Activated naive CD4-positive, alpha-beta T cell treated with anti-CD3 and anti-CD28 coated beads for 36 hours (primary cell): ENCODE measurements at regions not wholly inside any gene's neighbourhood (a gene's known extent, or its start where the extent isn't known, plus 50 kb on each side); places are given as distances from the start of the nearest gene placed in this dataset.

Source experiments
- CTCF ChIA-PET: fragments of 350-600 bp; sonication (Branson Sonifier 250); formaldehyde crosslinking; loops from one replicate; lab custom pipeline; 2021; ENCODE audit warnings: antibody characterized with exemption; lab: Charles Lee
- DNase-seq: peaks from one replicate; pipeline ENCODE4 v3.0.0-alpha.2; 2020
- H3K27ac Mint-ChIP-seq: one replicate; pipeline ENCODE4 v1.8.0; 2021; ENCODE audit warnings: mild to moderate bottlenecking, mixed read lengths
- H3K27me3 Mint-ChIP-seq: one replicate; pipeline ENCODE4 v1.8.0; 2021; ENCODE audit warnings: low read depth, mixed read lengths
- H3K36me3 Mint-ChIP-seq: one replicate; pipeline ENCODE4 v1.8.0; 2021; ENCODE audit warnings: low read depth, mixed read lengths
- H3K4me1 Mint-ChIP-seq: one replicate; pipeline ENCODE4 v1.8.0; 2021; ENCODE audit warnings: low read depth, mixed read lengths
- H3K4me3 Mint-ChIP-seq: one replicate; pipeline ENCODE4 v1.8.0; 2021; ENCODE audit warnings: mild to moderate bottlenecking, moderate library complexity, mixed read lengths
- H3K9me3 Mint-ChIP-seq: one replicate; pipeline ENCODE4 v1.8.0; 2021; ENCODE audit warnings: mixed read lengths
- intact Hi-C: fragments of 100-400 bp; cut with micrococcal nuclease; formaldehyde crosslinking; loops from one replicate; pipeline ENCODE4 v1.15.1; 2023

GRCh38 chr12:93966516-93967133 lies 181.8 kb upstream of the PLXNC1 start:
- DNase-seq: no peak
- Mint-ChIP-seq H3K4me1 (peaks cover 11% of the 10 kb centered on the region), H3K4me3 (no peak overlapping the region), H3K36me3 (no peaks in the 10 kb centered on the region), H3K27me3 (no peaks in the 10 kb centered on the region), H3K9me3 (no peaks in the 10 kb centered on the region), H3K27ac (no peak overlapping the region)
- intact Hi-C loops: no loop called here
- CTCF ChIA-PET: interaction anchor here (1.1 kb wide), 1 partner anchor 15 kb away, joined by 4 read pairs; no protein-coding TSS in a partner anchor

GRCh38 chr12:93967454-93967853 lies 180.9 kb upstream of the PLXNC1 start:
- H3K36me3 Mint-ChIP-seq: no peaks in the 10 kb centered on the region

GRCh38 chr12:93968536-93969285 lies 179.7 kb upstream of the PLXNC1 start:
- DNase-seq: no peak
- intact Hi-C loops: no loop called here
- H3K4me3 Mint-ChIP-seq: no peak overlapping the region
- no peaks in the 10 kb centered on the region for H3K9me3 Mint-ChIP-seq
- H3K27me3 Mint-ChIP-seq: no peaks in the 10 kb centered on the region
- CTCF ChIA-PET: interaction anchor here (0.7 to 1.3 kb wide), 3 partner anchors 10 to 133 kb away, joined by 3 to 5 read pairs (median 4); no protein-coding TSS in a partner anchor
- H3K4me1 Mint-ChIP-seq: peaks cover 8% of the 10 kb centered on the region
- H3K36me3 Mint-ChIP-seq: no peaks in the 10 kb centered on the region
- H3K27ac Mint-ChIP-seq: no peak overlapping the region

More at GRCh38 chr12:93967454-93967853, 180.9 kb upstream of the PLXNC1 start:
- Mint-ChIP-seq H3K4me1 (peaks cover 11% of the 10 kb centered on the region), H3K27me3 (no peaks in the 10 kb centered on the region), H3K9me3 (no peaks in the 10 kb centered on the region), H3K27ac (no peak overlapping the region), H3K4me3 (no peak overlapping the region)
- no peak for DNase-seq
- CTCF ChIA-PET: interaction anchor here (1.3 kb wide), 1 partner anchor 134 kb away, joined by 4 read pairs; no protein-coding TSS in a partner anchor
- intact Hi-C loops: no loop called here

- Mint-ChIP-seq H3K4me3 (no peak overlapping the region), H3K4me1 (peaks cover 8% of the 10 kb centered on the region), H3K27me3 (no peaks in the 10 kb centered on the region), H3K9me3 (no peaks in the 10 kb centered on the region), H3K27ac (no peak overlapping the region), H3K36me3 (no peaks in the 10 kb centered on the region)
- intact Hi-C loops: no loop called here
- CTCF ChIA-PET: interaction anchor here (1.0 kb wide), 1 partner anchor 130 kb away, joined by 3 read pairs; no protein-coding TSS in a partner anchor
- DNase-seq: no peak
Measured at GRCh38 chr12:93970900-93971688, 177.3 kb upstream of the PLXNC1 start.

- no peaks in the 10 kb centered on the region for H3K9me3 Mint-ChIP-seq
- DNase-seq: no peak
- no peaks in the 10 kb centered on the region for H3K27me3 Mint-ChIP-seq
- H3K4me1 Mint-ChIP-seq: peaks cover 4% of the 10 kb centered on the region
- CTCF ChIA-PET: interaction anchor here (1.0 to 3.1 kb wide), 2 partner anchors 129 kb away, joined by 3 to 12 read pairs; no protein-coding TSS in a partner anchor
- intact Hi-C loops: no loop called here
- no peak overlapping the region for H3K4me3 Mint-ChIP-seq
- H3K27ac Mint-ChIP-seq: no peak overlapping the region
- no peaks in the 10 kb centered on the region for H3K36me3 Mint-ChIP-seq
Measured at GRCh38 chr12:93972411-93973208, 175.8 kb upstream of the PLXNC1 start.

- Mint-ChIP-seq H3K27me3 (no peaks in the 10 kb centered on the region), H3K4me3 (no peak overlapping the region), H3K9me3 (no peaks in the 10 kb centered on the region), H3K4me1 (peaks cover 4% of the 10 kb centered on the region), H3K36me3 (no peaks in the 10 kb centered on the region), H3K27ac (no peak overlapping the region)
- intact Hi-C loops: no loop called here
- DNase-seq: no peak
- CTCF ChIA-PET: interaction anchor here (0.5 to 3.1 kb wide), 4 partner anchors 86 to 471 kb away, joined by 5 to 12 read pairs (median 6); no protein-coding TSS in a partner anchor
Measured at GRCh38 chr12:93974252-93974651, 174.1 kb upstream of the PLXNC1 start.

GRCh38 chr12:93976024-93976423 lies 172.4 kb upstream of the PLXNC1 start:
- H3K27ac Mint-ChIP-seq: no peak overlapping the region
- intact Hi-C loops: no loop called here
- no peaks in the 10 kb centered on the region for H3K36me3 Mint-ChIP-seq
- no peaks in the 10 kb centered on the region for H3K9me3 Mint-ChIP-seq
- H3K4me1 Mint-ChIP-seq: peaks cover 5% of the 10 kb centered on the region
- CTCF ChIA-PET: interaction anchor here (1.1 to 10.3 kb wide), 2 partner anchors 22 to 125 kb away, joined by 3 to 136 read pairs; no protein-coding TSS in a partner anchor
- no peak overlapping the region for H3K4me3 Mint-ChIP-seq
- no peak for DNase-seq
- H3K27me3 Mint-ChIP-seq: no peaks in the 10 kb centered on the region

- Mint-ChIP-seq H3K9me3 (no peaks in the 10 kb centered on the region), H3K27me3 (no peaks in the 10 kb centered on the region), H3K27ac (no peak overlapping the region), H3K36me3 (no peaks in the 10 kb centered on the region), H3K4me3 (no peak overlapping the region), H3K4me1 (peaks cover 7% of the 10 kb centered on the region)
- no peak for DNase-seq
- CTCF ChIA-PET: interaction anchor here (0.8 to 10.3 kb wide), 4 partner anchors 98 to 475 kb away, joined by 3 to 136 read pairs (median 5); no protein-coding TSS in a partner anchor
- intact Hi-C loops: no loop called here
Measured at GRCh38 chr12:93977081-93977480, 171.3 kb upstream of the PLXNC1 start.

- Mint-ChIP-seq H3K27ac (no peak overlapping the region), H3K4me3 (no peak overlapping the region), H3K27me3 (no peaks in the 10 kb centered on the region), H3K36me3 (no peaks in the 10 kb centered on the region), H3K4me1 (peaks cover 22% of the 10 kb centered on the region), H3K9me3 (no peaks in the 10 kb centered on the region)
- no peak for DNase-seq
- CTCF ChIA-PET: interaction anchor here (0.6 to 10.3 kb wide), 6 partner anchors 9 to 474 kb away, joined by 3 to 136 read pairs (median 5); no protein-coding TSS in a partner anchor
- intact Hi-C loops: no loop called here
Measured at GRCh38 chr12:93978553-93978952, 169.8 kb upstream of the PLXNC1 start.

- peak; percentile 53 for DNase-seq
- Mint-ChIP-seq H3K4me1 (peaks cover 27% of the 10 kb centered on the region), H3K27me3 (no peaks in the 10 kb centered on the region), H3K27ac (no peak overlapping the region), H3K4me3 (no peak overlapping the region), H3K9me3 (no peaks in the 10 kb centered on the region), H3K36me3 (no peaks in the 10 kb centered on the region)
- intact Hi-C loops: loop anchor here (1.0 kb wide), 4 partner anchors 212 to 992 kb away; no protein-coding TSS in a partner anchor
- CTCF ChIA-PET: interaction anchor here (0.6 to 10.3 kb wide), 9 partner anchors 10 to 698 kb away, joined by 3 to 136 read pairs (median 5); no protein-coding TSS in a partner anchor
Measured at GRCh38 chr12:93979189-93979588, 169.2 kb upstream of the PLXNC1 start.

GRCh38 chr12:93980711-93981110 lies 167.7 kb upstream of the PLXNC1 start:
- Mint-ChIP-seq H3K4me1 (peaks cover 27% of the 10 kb centered on the region), H3K27ac (no peak overlapping the region), H3K36me3 (no peaks in the 10 kb centered on the region), H3K9me3 (no peaks in the 10 kb centered on the region), H3K27me3 (no peaks in the 10 kb centered on the region), H3K4me3 (no peak overlapping the region)
- CTCF ChIA-PET: interaction anchor here (0.9 to 10.3 kb wide), 4 partner anchors 28 to 412 kb away, joined by 3 to 136 read pairs (median 10); no protein-coding TSS in a partner anchor
- DNase-seq: no peak
- intact Hi-C loops: no loop called here
